GM18498 (cell line): ENCODE measurements at regions not wholly inside any gene's neighbourhood (a gene's known extent, or its start where the extent isn't known, plus 50 kb on each side); places are given as distances from the start of the nearest gene placed in this dataset.

Experiments
- ATAC-seq: cut with Tn5 transposase; IDR thresholded peaks from one replicate; pipeline ENCODE4 v1.9.1; 2021; ENCODE audit warnings: mild to moderate bottlenecking, moderate library complexity; ENCODE audit not compliant: unreplicated experiment

- ATAC-seq = no peak
These were observed 523.1 kb upstream of the ID2 start for GRCh38 chr2:8158711-8159110.

- no peak for ATAC-seq
These were observed 522.5 kb upstream of the ID2 start for GRCh38 chr2:8159211-8159965.

- ATAC-seq = no peak
These were observed 521.8 kb upstream of the ID2 start for GRCh38 chr2:8159966-8160603.

- ATAC-seq = no peak
These were observed 520.9 kb upstream of the ID2 start for GRCh38 chr2:8160959-8161358.

- ATAC-seq = no peak
These were observed 519.3 kb upstream of the ID2 start for GRCh38 chr2:8162552-8162951.

- no peak for ATAC-seq
These were observed 516.3 kb upstream of the ID2 start for GRCh38 chr2:8165550-8165949.

GRCh38 chr2:8168022-8168717, 513.7 kb upstream of the ID2 start:
- ATAC-seq = no peak

GRCh38 chr2:8168876-8169424, 512.9 kb upstream of the ID2 start:
- no peak for ATAC-seq

- ATAC-seq = no peak
These were observed 512.4 kb upstream of the ID2 start for GRCh38 chr2:8169443-8169842.

- ATAC-seq = no peak
These were observed 511.1 kb upstream of the ID2 start for GRCh38 chr2:8170552-8171327.

- no peak for ATAC-seq
These were observed 510.2 kb upstream of the ID2 start for GRCh38 chr2:8171608-8172007.

GRCh38 chr2:8172661-8173060, 509.2 kb upstream of the ID2 start:
- no peak for ATAC-seq

- ATAC-seq = no peak
These were observed 507.1 kb upstream of the ID2 start for GRCh38 chr2:8174641-8175257.

GRCh38 chr2:8176887-8177286, 505.0 kb upstream of the ID2 start:
- no peak for ATAC-seq

GRCh38 chr2:8177566-8177965, 504.3 kb upstream of the ID2 start:
- no peak for ATAC-seq

- no peak for ATAC-seq
These were observed 502.9 kb upstream of the ID2 start for GRCh38 chr2:8178911-8179310.

GRCh38 chr2:8189316-8189715, 492.5 kb upstream of the ID2 start:
- no peak for ATAC-seq

GRCh38 chr2:8190279-8190678, 491.6 kb upstream of the ID2 start:
- no peak for ATAC-seq

- ATAC-seq = no peak
These were observed 490.4 kb upstream of the ID2 start for GRCh38 chr2:8191427-8191826.

- no peak for ATAC-seq
These were observed 488.7 kb upstream of the ID2 start for GRCh38 chr2:8193146-8193545.
